Neuronal stem cell (in vitro differentiated cells): ENCODE measurements at regions not wholly inside any gene's neighbourhood (a gene's known extent, or its start where the extent isn't known, plus 50 kb on each side); places are given as distances from the start of the nearest gene placed in this dataset.

Source experiments
- DNase-seq: peaks from one replicate; pipeline ENCODE4 v3.0.0-alpha.2; 2013; ENCODE audit warnings: low spot score
- H2AFZ ChIP-seq: one replicate; pipeline ENCODE4 v1.6.1; 2013; ENCODE audit warnings: mild to moderate bottlenecking, low read length, inconsistent platforms
- H2AK5ac ChIP-seq: 2 replicates; pipeline ENCODE4 v1.6.1; 2013; ENCODE audit warnings: low read depth, mild to moderate bottlenecking, inconsistent platforms, low read length, moderate library complexity, mixed read lengths
- H2BK120ac ChIP-seq: 2 replicates; pipeline ENCODE4 v1.6.1; 2013; ENCODE audit warnings: low read depth, mild to moderate bottlenecking, inconsistent platforms, low read length, moderate library complexity, mixed read lengths
- H2BK12ac ChIP-seq: one replicate; pipeline ENCODE4 v1.6.1; 2013; ENCODE audit warnings: low read length, inconsistent platforms
- H2BK15ac ChIP-seq: 2 replicates; pipeline ENCODE4 v1.6.1; 2013; ENCODE audit warnings: mild to moderate bottlenecking, low read length, inconsistent platforms, mixed read lengths
- H2BK5ac ChIP-seq: one replicate; pipeline ENCODE4 v1.6.1; 2013; ENCODE audit warnings: inconsistent platforms, mild to moderate bottlenecking, low read length, moderate library complexity
- H3K14ac ChIP-seq: one replicate; pipeline ENCODE4 v1.6.1; 2013; ENCODE audit warnings: low read length, inconsistent platforms
- H3K18ac ChIP-seq: 2 replicates; pipeline ENCODE4 v1.6.1; 2013; ENCODE audit warnings: low read length, inconsistent platforms
- H3K23ac ChIP-seq: 2 replicates; pipeline ENCODE4 v1.6.1; 2013; ENCODE audit warnings: low read depth, mild to moderate bottlenecking, mixed read lengths, low read length, inconsistent platforms; ENCODE audit not compliant: poor library complexity
- H3K27ac ChIP-seq: replicated peaks from 3 replicates; pipeline ENCODE4 v1.5.1; 2013; ENCODE audit warnings: low read length, inconsistent platforms
- H3K27me3 ChIP-seq, 3 experiments: 2 replicates each; pipeline ENCODE4 v1.6.1; 2013; ENCODE audit warnings: low read length in 3 of 3, mild to moderate bottlenecking in 2 of 3, inconsistent platforms in 1 of 3, low read depth in 1 of 3, mixed read lengths in 1 of 3, moderate library complexity in 1 of 3; ENCODE audit not compliant: control insufficient read depth in 3 of 3, insufficient read depth in 3 of 3
- H3K36me3 ChIP-seq, 2 donors: replicated peaks in 1 of 2; 2 replicates each; pipeline ENCODE4 v1.6.1; 2013; ENCODE audit warnings: low read length in 2 of 2; ENCODE audit not compliant: control insufficient read depth in 2 of 2, insufficient read depth in 2 of 2
- H3K4ac ChIP-seq: 2 replicates; pipeline ENCODE4 v1.6.1; 2013; ENCODE audit warnings: inconsistent platforms, mild to moderate bottlenecking, low read length, moderate library complexity
- H3K4me1 ChIP-seq, 2 donors: 1 replicate in 1 of 2; 2 replicates in 1 of 2; pipeline ENCODE4 v1.6.1; 2013; ENCODE audit warnings: low read length in 2 of 2, low read depth in 1 of 2; ENCODE audit not compliant: control insufficient read depth in 2 of 2, insufficient read depth in 1 of 2
- H3K4me2 ChIP-seq: one replicate; pipeline ENCODE4 v1.6.1; 2013; ENCODE audit warnings: mild to moderate bottlenecking, low read length, inconsistent platforms; ENCODE audit not compliant: insufficient read depth, poor library complexity, severe bottlenecking
- H3K4me3 ChIP-seq, 2 donors: 2 replicates each; pipeline ENCODE4 v1.5.1; 2013; ENCODE audit warnings: low read length in 2 of 2, mild to moderate bottlenecking in 2 of 2, inconsistent platforms in 1 of 2, moderate library complexity in 1 of 2
- H3K79me1 ChIP-seq: one replicate; pipeline ENCODE4 v1.6.1; 2013; ENCODE audit warnings: low read depth, mild to moderate bottlenecking, inconsistent platforms, low read length, moderate library complexity
- H3K9ac ChIP-seq: one replicate; pipeline ENCODE4 v1.6.1; 2013; ENCODE audit warnings: mild to moderate bottlenecking, low read depth, low read length, inconsistent platforms; ENCODE audit not compliant: poor library complexity
- H3K9me3 ChIP-seq, 2 donors: replicated peaks in 1 of 2; 2 replicates each; pipeline versions ENCODE3 to v1.6.1; 2013; ENCODE audit warnings: low read length in 2 of 2, mild to moderate bottlenecking in 2 of 2, inconsistent platforms in 1 of 2, low read depth in 1 of 2, mixed read lengths in 1 of 2, moderate library complexity in 1 of 2; ENCODE audit not compliant: control insufficient read depth in 2 of 2, insufficient read depth in 1 of 2
- H4K8ac ChIP-seq: one replicate; pipeline ENCODE4 v1.6.1; 2013; ENCODE audit warnings: low read depth, mild to moderate bottlenecking, inconsistent platforms, low read length, moderate library complexity
- H4K91ac ChIP-seq: one replicate; pipeline ENCODE4 v1.6.1; 2013; ENCODE audit warnings: low read length, low read depth, mild to moderate bottlenecking, inconsistent platforms; ENCODE audit not compliant: poor library complexity
- WGBS, 2 donors: extraction: QIAGEN DNeasy Blood & Tissue Kit; methylation state at CpG; one replicate each; pipeline ENCODE4 v1.1.7; 2013; ENCODE audit warnings: missing lambda C conversion rate in 2 of 2, mixed read lengths in 1 of 2; ENCODE audit not compliant: insufficient read length in 2 of 2, insufficient replicate concordance in 1 of 2; ENCODE audit errors: extremely low coverage in 2 of 2; 5-methylcytosine and 5-hydroxymethylcytosine counted together

DNA sequence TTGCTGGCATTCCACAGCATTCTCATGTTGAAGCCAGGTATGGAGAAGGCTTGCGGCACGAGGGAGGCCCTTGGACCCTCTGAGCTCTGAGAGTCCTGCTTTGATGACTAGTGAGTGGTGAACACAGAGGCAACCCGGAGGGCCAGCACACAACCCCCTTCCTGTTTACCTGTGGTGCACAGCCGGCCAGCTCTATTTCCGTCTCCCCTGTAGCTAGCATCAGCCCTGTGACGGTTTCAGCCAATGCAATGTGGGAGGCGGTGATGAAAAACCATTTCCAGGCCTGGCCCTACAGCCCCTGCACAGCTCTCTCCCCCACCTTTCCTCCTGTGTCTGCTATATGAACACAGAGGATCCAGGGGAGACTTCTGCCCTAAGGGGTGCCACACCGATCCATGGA, 76.8 kb upstream of the KLHL25 start:
- no peaks in the 10 kb centered on the region for H3K27me3 ChIP-seq
- H3K4ac ChIP-seq = no peak overlapping the region
- H3K9me3 ChIP-seq = no peaks in the 10 kb centered on the region
- no peak for DNase-seq
- H4K8ac ChIP-seq = no peak overlapping the region
- H3K79me1 ChIP-seq = no peaks in the 10 kb centered on the region
- H2BK5ac ChIP-seq = no peak overlapping the region
- peak overlapping the region; percentile 35 for H2BK120ac ChIP-seq
- H3K9ac ChIP-seq = no peak overlapping the region
- no peak overlapping the region for H3K14ac ChIP-seq
- H2AFZ ChIP-seq = no peak overlapping the region
- H3K23ac ChIP-seq = no peak overlapping the region
- WGBS, 2 donors = no CpG with 5 or more reads among the region's 8 CpGs
- H4K91ac ChIP-seq = no peak overlapping the region
- no peak overlapping the region for H2AK5ac ChIP-seq
- H3K4me3 ChIP-seq = no peak overlapping the region
- H3K36me3 ChIP-seq = no peaks in the 10 kb centered on the region
- peaks cover 0 to 2% of the 10 kb centered on the region in 2 donors for H3K4me1 ChIP-seq
- H2BK15ac ChIP-seq = peak overlapping the region; percentile 15
- H2BK12ac ChIP-seq = no peak overlapping the region
- no peak overlapping the region for H3K27ac ChIP-seq
- H3K4me2 ChIP-seq = no peak overlapping the region
- no peak overlapping the region for H3K18ac ChIP-seq

DNA sequence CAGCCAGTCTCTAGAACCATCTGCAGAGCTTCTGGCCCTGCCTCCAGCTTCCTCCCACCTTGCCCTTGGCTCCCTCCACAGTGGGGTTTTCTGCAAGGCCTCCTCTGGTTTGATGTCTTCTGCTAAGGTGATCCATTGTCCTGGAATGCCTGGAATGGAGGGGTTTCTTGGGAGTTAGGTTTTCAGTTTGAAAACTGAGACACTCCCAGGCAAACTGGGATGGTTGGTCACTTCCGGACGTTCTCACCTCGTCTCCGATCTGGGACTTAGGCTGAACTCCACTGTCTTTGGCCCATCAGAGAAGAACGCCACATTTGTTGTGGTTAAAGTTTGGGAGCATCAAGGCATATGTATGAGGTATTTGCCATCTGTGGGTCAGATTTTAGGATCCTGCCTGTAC, 77.4 kb upstream of the KLHL25 start:
- H3K4me3 ChIP-seq = no peak overlapping the region
- WGBS, 2 donors = no CpG with 5 or more reads among the region's 5 CpGs

DNA sequence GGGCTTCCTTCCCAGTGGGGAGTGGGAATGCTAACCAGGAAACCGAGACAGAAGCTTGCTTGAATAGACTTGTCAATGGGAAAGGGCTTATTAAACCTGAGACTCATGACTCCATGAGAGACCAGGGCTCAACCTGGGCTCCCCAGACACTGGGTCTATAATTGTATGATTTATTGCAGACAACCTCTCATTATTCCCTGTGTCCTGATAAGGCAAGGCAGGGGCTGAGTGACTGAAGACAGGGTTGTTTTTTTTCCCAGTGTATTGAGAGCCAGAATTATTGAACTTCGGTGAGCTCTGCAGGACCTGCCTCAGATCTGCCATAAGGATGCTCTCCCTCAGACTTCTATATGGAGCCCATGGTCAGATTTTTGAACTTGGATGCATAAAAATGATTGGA, 79.5 kb upstream of the KLHL25 start:
- H3K9ac ChIP-seq = no peak overlapping the region
- no peak overlapping the region for H3K18ac ChIP-seq
- H3K79me1 ChIP-seq = no peaks in the 10 kb centered on the region
- no peak for DNase-seq
- no peak overlapping the region for H2BK15ac ChIP-seq
- no peak overlapping the region for H3K23ac ChIP-seq
- H3K36me3 ChIP-seq = no peaks in the 10 kb centered on the region
- H3K14ac ChIP-seq = no peak overlapping the region
- no peak overlapping the region for H3K27ac ChIP-seq
- H3K27me3 ChIP-seq = no peaks in the 10 kb centered on the region
- H4K91ac ChIP-seq = no peak overlapping the region
- no CpG with 5 or more reads among the region's 2 CpGs for WGBS, 2 donors
- H2BK5ac ChIP-seq = no peak overlapping the region
- H3K4me2 ChIP-seq = no peak overlapping the region
- H2BK120ac ChIP-seq = no peak overlapping the region
- H3K4ac ChIP-seq = no peak overlapping the region
- no peak overlapping the region for H2BK12ac ChIP-seq
- no peaks in the 10 kb centered on the region for H3K9me3 ChIP-seq
- H3K4me1 ChIP-seq = peaks cover 0 to 2% of the 10 kb centered on the region in 2 donors
- H2AFZ ChIP-seq = no peak overlapping the region
- H4K8ac ChIP-seq = no peak overlapping the region
- no peak overlapping the region for H2AK5ac ChIP-seq
- no peak overlapping the region for H3K4me3 ChIP-seq

More for the DNA sequence above, 77.4 kb upstream of the KLHL25 start:
- Histone ChIP-seq H3K36me3 (no peaks in the 10 kb centered on the region), H3K9ac (no peak overlapping the region), H2BK15ac (no peak overlapping the region), H3K79me1 (no peaks in the 10 kb centered on the region), H3K14ac (no peak overlapping the region), H3K4me1 (peaks cover 0 to 2% of the 10 kb centered on the region in 2 donors), H4K91ac (no peak overlapping the region), H2AFZ (no peak overlapping the region), H3K27me3 (no peaks in the 10 kb centered on the region), H2AK5ac (no peak overlapping the region), H3K23ac (no peak overlapping the region), H3K4ac (no peak overlapping the region), H2BK120ac (peak overlapping the region; percentile 35), H2BK12ac (no peak overlapping the region), H3K27ac (no peak overlapping the region), H2BK5ac (no peak overlapping the region), H3K9me3 (no peaks in the 10 kb centered on the region), H3K4me2 (no peak overlapping the region), H4K8ac (no peak overlapping the region), H3K18ac (no peak overlapping the region)
- no peak for DNase-seq

DNA sequence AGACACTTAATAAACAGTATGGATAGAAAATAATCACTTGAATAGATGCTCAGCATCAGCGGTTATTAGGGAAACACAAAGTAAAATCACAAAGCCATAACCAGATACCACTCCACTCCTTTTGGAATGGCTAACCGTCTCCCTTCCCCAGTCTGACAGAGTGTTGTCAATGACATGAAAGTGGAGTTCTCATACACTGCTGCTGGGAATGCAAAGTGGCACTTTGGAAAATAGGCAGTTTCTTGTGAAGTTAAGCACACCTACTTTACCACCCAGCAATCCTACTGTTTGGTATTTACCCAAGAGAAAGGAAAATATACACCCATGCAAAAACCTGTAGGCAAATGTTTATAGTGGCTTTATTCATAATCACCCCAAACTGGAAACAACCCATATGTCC, 81.0 kb upstream of the KLHL25 start:
- H3K4me3 ChIP-seq = no peak overlapping the region
- H2BK5ac ChIP-seq = no peak overlapping the region
- H3K14ac ChIP-seq = no peak overlapping the region
- no peak overlapping the region for H3K4me2 ChIP-seq
- no peak overlapping the region for H4K91ac ChIP-seq
- H2AK5ac ChIP-seq = no peak overlapping the region
- H2AFZ ChIP-seq = no peak overlapping the region
- no peaks in the 10 kb centered on the region for H3K27me3 ChIP-seq
- no peaks in the 10 kb centered on the region for H3K9me3 ChIP-seq
- H2BK120ac ChIP-seq = no peak overlapping the region
- H3K9ac ChIP-seq = no peak overlapping the region
- no peaks in the 10 kb centered on the region for H3K36me3 ChIP-seq
- no peak overlapping the region for H3K27ac ChIP-seq
- H2BK12ac ChIP-seq = no peak overlapping the region
- DNase-seq = no peak
- no peak overlapping the region for H3K23ac ChIP-seq
- H2BK15ac ChIP-seq = no peak overlapping the region
- peaks cover 0 to 2% of the 10 kb centered on the region in 2 donors for H3K4me1 ChIP-seq
- WGBS, 2 donors = no CpG with 5 or more reads among the region's 2 CpGs
- H3K79me1 ChIP-seq = no peaks in the 10 kb centered on the region
- no peak overlapping the region for H3K4ac ChIP-seq
- no peak overlapping the region for H4K8ac ChIP-seq
- no peak overlapping the region for H3K18ac ChIP-seq
